ENCODE measurements at regions not wholly inside any gene's neighbourhood (a gene's known extent, or its start where the extent isn't known, plus 50 kb on each side); places are given as distances from the start of the nearest gene placed in this dataset.
"Not testable (repeated sequence)": the region's sequence is repeated elsewhere in the genome, so short reads cannot be mapped to it uniquely, and the experiment has no call there.

DNA sequence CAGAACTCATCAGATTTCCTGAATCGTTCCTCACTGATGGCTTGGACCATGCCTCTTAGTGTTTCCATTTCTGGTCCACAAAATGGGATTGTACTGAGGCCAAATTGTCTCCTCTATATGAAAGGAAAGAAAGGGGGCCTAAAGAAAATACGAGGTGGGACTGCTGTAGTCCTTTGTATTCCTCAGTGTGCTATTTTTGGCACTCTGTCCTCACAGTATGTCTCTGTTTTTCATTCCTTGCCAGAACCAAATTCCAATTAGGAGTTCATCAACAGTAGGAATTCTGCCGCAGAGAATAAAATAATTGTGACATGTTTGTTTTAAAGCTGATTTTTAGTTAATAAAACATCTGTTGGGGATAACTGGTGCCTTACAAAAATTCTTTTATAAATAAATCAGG is 515.7 kb downstream of the SMARCA1 start:
- no peak for DNase-seq (ENCODE audit: low spot score)
- intact Hi-C loops (cut with DNase I): no loop called here

DNA sequence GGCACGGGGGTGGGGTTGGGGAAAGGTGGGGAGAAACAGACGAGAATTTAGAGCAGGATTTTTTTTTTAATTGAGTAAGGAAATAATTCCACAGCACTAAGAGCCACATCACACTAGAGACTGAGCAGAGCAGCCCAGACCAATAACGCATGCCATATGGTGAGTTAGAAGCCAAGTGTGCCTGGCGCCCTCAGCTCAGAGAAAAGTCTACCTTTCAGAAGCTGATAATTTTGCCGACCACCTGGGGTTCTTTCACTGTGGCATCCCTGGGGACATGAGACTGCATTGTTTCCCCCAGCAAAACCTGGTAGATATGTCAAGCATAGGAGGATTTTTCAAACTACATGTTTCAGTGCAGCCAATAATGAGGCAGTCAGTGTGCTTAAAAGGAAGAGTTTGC is 516.8 kb downstream of the SMARCA1 start:
- intact Hi-C loops (cut with DNase I): no loop called here
- no peak for DNase-seq (ENCODE audit: low spot score)

DNA sequence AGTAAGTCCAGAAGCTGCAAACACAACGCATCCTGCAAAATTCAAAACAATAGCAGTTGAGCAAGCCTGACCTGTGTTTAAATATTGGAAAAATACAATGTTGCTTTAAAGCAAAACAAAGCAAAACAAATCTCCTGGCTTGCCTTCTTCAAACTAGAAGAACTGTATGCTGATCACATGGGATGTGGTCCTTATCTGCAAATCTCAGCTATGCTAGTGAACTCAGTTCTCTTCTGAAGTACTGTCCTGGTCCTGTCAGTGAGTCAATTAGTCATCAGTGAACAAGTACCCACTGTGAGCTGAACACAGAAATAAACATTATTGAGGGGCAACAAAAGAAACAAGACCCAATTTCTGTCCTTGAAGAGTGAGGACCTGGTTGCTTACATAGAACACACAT is 522.5 kb downstream of the SMARCA1 start:
- no peak for DNase-seq (ENCODE audit: low spot score)
- intact Hi-C loops (cut with DNase I): no loop called here

DNA sequence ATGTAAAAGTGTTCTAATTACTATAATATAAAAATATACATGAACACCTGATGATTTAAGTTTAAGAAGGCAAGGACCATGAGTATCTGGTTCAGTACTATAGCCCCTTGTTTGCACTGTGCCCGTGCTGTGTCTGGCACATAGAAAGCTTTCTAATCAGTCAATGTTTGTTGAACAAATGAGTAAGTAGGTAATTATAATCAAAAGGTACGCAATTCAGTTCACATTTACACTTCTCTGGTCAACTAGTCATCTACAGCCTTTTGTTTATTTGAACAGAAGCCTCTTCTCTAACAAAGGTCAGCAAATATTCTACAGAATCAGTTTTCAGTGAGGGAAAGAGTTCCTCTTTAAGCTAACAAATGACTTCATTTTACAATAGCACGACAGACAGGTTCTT is 523.3 kb downstream of the SMARCA1 start:
- intact Hi-C loops (cut with DNase I): no loop called here
- no peak for DNase-seq (ENCODE audit: low spot score)

DNA sequence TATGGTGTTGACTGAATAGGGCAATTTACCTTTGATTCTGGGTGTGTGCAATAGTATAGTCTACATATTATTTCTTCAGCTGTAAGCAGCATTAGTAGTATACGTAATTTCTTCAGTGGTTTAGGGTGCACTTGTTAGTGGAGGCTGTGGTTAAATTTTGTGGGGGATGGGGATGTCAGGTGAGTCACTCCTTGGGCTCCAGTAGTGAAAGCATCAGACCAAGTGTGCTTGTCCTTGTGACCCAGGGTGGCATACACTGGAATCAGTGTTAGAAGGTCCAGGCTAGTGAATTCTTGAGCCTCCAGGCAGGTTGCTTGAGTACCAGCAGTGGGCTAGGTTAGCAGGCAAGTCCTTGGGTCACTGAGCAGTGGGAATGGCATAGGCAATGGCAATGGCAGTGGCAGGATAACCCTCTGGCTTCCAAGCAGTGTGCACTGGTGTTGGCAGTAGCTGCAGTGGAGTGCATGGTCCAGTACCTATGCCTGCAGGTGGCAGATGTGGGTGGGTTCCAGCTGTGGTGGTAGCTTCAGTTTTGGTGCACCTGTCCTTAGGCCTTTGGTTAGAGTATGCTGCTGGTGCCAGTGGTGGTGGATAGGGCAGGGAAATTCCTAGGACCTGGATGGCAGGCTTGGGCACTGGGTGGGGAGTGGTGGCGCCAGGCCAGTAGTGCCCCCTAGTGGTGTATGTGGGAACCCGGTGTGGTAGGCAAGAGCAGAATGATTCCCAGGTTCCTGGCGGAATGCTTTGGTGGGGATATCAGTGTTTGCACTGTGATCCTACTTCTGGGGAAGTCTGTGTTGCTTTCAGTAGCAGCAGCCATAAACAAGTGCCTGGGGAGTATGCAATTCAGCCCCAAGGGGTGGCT is 531.0 kb downstream of the SMARCA1 start:
- no peak for DNase-seq (ENCODE audit: low spot score)
- intact Hi-C loops (cut with DNase I): no loop called here

DNA sequence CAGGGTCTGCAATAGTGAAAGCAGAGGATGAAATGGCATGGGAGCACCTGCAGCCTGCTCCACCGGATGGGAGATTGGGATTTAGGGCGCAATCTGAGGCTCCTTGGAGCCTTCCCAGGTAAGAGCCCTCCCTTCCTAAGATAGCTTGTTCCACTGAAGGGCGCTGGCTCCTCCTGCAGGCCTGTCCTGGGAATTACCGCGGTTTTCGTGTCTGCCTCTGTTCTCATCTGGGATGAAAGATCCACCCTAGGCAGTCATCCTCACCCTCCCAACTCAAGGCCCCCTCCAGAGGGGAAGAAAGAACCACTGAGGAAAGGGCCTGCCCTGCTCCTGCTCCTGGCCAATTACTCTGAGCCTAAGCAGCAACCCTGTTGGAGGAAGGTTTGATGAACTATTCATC is 547.5 kb downstream of the SMARCA1 start:
- intact Hi-C loops (cut with DNase I): no loop called here
- DNase-seq (ENCODE audit: low spot score): no peak

DNA sequence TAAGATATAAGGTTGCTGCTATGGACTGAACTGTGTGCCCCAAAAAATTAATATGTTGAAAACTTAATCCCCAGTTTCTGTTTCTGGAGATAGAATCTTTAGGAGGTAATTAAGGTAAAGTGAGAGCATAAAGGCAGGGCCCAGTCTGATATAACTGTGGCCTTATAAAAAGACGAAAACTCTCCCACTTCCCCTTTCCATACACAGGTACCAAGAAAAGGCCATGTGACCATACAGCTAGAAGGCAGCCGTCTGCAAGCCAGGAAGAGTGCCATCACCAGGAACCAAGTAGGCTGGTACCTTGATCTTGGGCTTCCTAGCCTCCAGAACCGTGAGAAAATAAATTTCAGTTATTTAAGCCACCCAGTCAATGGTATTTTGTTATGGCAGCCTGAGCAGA is 550.3 kb downstream of the SMARCA1 start:
- DNase-seq (ENCODE audit: low spot score): no peak
- intact Hi-C loops (cut with DNase I): no loop called here

DNA sequence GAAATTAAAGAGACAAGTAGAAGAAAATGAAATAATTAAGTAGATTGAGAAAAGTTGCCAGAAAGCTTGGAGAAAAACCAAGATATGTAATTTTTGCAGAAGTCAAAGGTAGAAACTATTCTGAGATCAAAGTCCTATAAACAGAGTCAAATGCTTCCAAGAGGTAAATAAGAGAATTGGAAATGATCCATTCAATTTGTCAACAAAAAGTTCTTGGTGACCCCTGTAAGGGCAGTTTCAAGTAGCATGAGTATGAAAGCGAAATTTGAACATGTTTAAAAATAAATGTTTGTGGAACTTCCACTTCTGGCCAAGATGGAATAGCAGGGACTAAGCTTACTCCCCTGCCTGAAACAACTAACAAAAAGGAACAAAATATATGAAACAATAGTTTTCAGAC is 562.0 kb downstream of the SMARCA1 start:
- intact Hi-C loops (cut with DNase I): no loop called here
- DNase-seq (ENCODE audit: low spot score): no peak

DNA sequence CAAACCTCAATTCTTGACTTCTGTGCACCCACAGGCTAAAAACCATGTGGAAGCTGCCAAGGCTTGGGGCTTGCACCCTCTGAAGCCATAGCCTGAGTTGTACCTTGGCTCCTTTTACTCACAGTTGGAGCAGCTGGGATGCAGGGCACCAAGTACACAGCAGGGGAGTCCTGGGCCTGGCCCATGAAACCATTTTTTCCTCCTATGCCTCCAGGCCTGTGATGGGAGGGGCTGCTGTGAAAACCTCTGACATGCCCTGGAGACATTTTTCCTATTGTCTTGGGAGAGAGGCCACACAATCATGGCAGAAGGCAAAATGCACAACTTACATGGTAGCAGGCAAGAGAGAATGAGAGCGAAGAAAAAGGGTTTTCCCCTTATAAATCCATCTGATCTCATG is 568.6 kb downstream of the SMARCA1 start:
- intact Hi-C loops (cut with DNase I); DNase-seq (ENCODE audit: low spot score): not testable (repeated sequence)

DNA sequence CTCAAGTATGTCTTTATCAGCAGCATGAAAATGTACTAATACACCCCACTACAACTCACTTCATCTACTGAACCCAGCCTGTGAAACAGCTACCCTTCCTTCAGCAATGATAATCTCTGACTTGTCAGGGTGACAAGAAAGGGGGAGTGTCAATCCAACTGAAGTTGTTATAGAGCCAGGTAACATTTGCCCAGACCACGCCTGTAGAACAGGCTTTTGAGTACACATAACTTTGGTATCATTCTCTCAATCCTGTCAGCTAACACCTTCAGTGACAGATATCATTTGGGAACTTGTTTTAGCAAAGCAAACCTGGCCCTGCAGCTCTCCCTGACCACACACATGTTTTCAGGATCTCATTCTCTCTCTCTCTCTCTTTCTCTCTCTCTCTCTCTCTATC is 592.2 kb downstream of the SMARCA1 start:
- intact Hi-C loops (cut with DNase I): no loop called here
- no peak for DNase-seq (ENCODE audit: low spot score)

DNA sequence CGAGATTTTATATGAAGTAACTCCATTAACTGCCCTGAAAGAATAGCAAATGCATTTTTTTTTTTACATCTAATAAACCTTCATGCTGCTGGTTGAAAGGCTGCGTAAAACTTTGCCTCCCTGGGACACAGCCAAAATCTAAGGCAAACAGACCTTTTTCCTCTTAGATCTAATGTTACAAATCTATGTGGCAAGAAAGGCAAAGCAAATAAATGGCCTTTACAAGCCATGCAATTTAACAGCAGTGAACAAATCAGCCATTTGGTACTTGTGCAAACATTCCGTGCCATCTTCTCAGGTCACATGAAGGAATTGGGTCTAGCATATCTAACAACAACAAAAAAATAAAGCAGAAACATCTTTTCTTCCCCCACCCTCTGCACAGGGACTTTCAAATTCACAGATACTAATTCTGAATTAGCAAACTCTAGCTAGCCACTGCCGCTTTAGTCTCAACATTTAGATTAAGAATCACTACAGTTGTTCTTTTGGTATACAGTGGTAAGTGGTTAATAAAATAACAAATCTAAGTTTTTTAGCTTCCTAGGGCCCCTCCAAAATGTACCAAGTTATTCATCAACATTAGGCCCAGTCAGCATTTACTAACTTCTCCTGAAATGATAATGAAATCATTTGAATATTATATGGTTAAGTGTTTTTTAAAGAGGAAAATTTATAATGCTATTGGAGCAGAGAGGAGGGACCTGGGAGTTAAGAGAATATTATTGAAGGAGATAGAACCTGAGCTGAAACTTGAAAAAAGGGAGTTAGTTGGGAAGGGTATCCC is 593.8 kb downstream of the SMARCA1 start:
- intact Hi-C loops (cut with DNase I): no loop called here
- no peak for DNase-seq (ENCODE audit: low spot score)

DNA sequence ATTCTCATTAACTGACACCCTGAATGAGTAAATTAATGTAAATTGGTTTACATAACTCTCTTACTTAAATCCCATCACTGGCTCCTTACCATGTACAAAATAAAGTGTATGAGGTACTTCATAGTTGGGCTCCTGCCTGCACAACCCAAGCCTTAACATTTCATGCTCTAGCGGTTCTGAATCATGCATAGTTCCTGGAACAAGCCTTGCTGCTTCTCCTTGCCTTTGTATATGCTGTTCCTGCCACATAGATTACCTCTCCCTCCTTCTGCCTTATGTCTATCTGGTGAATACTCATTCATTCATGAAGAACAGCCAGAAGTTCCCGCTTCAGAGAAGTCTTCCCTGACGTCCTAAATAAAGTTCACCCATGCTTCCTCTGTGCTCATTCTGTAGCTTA is 594.7 kb downstream of the SMARCA1 start:
- intact Hi-C loops (cut with DNase I): no loop called here
- no peak for DNase-seq (ENCODE audit: low spot score)

DNA sequence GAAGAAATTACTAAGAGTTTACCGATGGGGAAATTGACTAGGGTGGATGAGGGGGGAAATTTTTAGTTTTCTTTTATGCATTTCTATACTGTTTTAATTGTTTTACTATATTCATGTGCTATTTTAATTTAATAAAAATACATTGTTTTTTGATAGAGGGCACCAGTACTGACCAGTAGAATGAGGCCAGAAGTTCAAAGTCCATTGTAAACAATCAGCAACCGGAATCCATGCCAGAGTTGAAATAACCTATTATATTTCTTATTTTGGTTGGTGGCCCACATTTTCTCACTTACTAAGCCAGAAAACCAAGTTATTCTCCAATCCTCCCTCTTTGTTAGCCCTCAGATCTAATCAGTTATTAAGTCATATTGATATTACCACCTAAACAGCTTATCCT is 595.9 kb downstream of the SMARCA1 start:
- intact Hi-C loops (cut with DNase I): no loop called here
- no peak for DNase-seq (ENCODE audit: low spot score)

DNA sequence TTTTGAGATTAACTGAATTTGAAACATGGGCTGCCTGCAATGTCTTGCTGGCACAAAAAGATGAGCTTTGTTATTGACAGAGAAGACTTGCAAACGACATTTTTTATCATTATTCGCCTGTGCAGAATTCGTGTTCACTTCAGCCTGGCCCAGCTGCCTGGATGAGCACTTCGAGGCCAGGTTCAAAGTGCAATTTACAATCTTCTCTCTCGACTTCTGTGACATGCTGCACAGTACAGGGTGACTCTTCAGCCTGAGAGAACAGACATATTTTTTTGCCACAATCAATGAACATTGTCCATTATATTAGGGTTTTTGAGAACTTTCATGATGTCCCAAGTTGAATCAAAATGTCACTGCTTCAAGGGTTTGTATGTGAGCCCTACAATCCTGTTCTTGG is 616.5 kb downstream of the SMARCA1 start:
- intact Hi-C loops (cut with DNase I): no loop called here
- no peak for DNase-seq (ENCODE audit: low spot score)

DNA sequence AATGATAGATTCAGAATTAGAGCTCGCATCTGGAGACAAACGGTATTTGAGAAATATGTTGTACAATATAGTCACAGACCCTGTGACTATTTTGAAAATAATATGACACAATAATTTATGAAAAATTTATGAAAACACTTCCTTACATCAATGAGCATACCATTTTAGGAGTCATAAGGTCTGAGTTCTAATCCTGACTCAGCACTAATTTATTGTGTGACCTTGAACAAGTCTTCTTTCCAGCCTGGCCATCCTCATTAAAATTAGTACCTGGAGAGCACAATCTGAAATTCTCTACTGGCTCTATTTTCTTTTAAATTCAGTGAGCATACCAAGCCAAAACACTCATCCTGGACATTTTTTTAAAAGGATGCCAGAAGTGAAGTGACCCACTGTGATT is 622.3 kb downstream of the SMARCA1 start:
- intact Hi-C loops (cut with DNase I): no loop called here
- no peak for DNase-seq (ENCODE audit: low spot score)

DNA sequence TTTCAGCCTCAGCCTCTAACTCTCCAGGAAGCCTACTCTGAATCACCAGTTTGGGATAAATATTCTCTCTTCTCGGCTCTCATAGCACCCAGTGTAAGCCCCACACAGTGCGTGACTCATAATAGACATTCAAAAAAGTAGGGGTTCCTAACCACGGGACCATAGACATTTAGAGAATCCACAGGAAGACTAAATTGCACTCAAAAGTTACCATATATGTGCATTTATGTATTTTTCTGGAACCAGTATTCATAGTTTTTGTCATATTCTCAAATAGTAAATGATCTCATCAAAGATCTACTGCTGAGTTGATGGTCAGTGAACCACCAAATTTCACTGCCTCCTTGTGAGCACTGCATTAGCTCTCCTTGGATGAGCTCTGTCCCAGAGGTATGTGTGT is 625.7 kb downstream of the SMARCA1 start:
- DNase-seq (ENCODE audit: low spot score): no peak
- intact Hi-C loops (cut with DNase I): no loop called here

DNA sequence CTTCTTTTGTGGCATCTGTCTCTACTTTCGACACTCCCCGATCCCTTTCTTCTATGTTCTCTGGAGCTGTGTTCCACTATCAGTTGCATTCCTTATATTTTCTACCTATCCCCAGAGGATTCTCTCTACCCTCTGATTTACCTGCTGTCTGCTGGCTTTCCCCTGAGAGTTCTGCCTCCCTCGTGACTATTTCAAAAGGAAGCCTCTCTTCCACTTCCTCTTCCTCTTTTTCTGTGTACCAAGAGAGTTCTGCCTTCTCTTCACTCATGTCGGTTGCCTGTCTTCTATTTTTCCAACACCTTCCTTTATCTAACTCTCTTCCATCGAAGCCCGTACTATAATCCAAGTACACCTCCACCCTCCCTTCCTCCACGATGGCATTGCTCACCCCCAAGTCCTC is 631.7 kb downstream of the SMARCA1 start:
- DNase-seq (ENCODE audit: low spot score): no peak

DNA sequence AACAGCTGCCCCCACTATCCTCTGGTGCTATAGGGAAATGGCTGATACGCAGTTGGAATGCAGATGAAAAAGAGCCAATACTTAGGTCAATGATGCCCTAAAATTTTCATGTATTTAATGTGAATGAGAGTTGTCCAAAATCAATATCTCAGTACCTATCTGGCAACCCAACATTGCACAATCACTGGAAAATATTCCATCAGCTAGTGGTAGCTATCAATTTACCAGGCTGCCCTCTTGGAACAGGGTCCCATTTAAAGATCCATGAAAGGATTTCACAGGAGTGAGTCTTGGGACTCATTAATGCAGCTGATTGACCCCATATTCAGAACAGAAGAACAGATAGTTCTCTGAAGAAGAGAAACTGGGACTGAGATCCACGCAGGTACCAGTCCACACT is 638.9 kb downstream of the SMARCA1 start:
- DNase-seq (ENCODE audit: low spot score): no peak
- intact Hi-C loops (cut with DNase I): no loop called here

More for the DNA sequence above, 631.7 kb downstream of the SMARCA1 start:
- intact Hi-C loops (cut with DNase I): no loop called here

DNA sequence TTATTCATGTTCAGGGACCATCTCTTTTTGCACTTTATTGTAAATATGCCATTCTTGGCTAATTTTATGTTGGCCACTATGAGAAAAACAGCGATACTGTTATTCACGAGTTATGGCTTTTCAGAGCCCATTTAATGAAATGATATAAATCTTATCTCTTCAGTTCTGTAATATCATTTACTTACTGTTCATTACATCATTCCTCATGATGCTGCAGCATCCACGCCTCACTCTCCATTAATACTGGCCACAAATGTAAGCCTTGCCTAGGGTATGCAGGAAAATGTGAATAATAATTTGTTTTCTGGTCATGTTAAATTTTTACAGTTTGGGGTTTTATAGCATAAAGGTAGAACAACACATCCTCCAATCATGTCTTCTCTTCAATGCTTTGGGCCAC is 639.6 kb downstream of the SMARCA1 start:
- no peak for DNase-seq (ENCODE audit: low spot score)
- intact Hi-C loops (cut with DNase I): no loop called here

DNA sequence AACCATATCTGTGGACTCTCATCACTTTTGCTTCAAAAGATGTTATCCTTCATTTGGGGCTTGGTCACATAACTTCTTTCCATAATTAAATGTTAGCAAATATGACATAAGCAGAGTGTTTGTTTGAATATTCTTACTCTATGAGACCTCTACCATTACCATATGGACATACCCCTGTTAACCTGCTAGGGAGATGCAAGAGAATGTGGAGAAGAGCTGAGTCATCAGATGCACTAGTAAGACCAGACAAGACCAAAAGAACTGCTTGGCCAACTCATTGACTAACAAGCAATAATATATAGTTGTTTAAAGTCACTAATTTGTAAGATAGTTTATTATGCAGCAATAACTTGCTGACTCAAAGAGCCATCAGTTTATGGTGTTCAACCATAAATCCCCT is 652.9 kb downstream of the SMARCA1 start:
- no peak for DNase-seq (ENCODE audit: low spot score)
- intact Hi-C loops (cut with DNase I): no loop called here

DNA sequence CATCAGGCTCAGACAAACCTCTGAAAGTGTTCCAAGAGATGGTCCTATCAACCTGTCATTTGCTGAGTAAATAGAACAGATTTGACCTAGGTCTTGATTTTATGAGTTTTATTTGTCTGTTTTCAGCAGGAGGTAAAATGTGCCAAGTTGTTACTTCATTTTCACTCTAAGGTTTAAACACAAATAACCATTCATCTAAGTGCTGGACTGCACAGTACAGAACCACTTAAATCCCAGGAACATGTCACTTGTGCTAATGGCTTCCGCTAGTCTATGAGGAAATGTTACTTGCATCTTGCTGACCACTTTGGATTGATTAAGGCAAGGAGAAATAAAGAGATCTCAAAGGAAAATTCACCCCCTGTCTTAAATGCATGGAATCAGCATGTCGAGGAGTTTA is 660.7 kb downstream of the SMARCA1 start:
- no peak for DNase-seq (ENCODE audit: low spot score)
- intact Hi-C loops (cut with DNase I): no loop called here
